ENCODE measurements at regions not wholly inside any gene's neighbourhood (a gene's known extent, or its start where the extent isn't known, plus 50 kb on each side); places are given as distances from the start of the nearest gene placed in this dataset.
A peak's percentile ranks its signal among the peaks of the same experiment; 100 is the strongest.
"Not testable (repeated sequence)": the region's sequence is repeated elsewhere in the genome, so short reads cannot be mapped to it uniquely, and the experiment has no call there.

GRCh38 chr1:87398641-87399040 is 70.0 kb downstream of the LMO4 start:
- DNase-seq (ENCODE audit: low spot score): no peak

DNA sequence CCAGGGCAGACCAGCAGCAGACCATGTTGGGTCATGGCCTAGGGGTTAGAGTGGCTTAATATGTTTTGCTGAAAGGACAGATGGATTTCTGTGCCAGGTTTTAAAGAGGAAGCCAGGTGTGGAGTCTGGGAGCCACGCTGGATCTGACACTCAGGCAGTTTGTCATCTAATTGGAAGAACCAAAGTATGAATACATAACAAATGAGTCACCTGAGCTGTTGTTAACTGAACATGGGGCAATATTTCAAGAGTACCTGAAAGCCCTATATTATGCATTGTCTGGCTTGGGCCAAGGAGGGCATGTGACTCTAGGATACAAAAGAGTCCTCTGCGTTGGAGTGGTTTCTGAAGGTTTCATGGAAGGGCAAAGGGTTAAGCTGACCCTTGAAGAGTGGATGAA is 70.6 kb downstream of the LMO4 start:
- no peak for DNase-seq (ENCODE audit: low spot score)

DNA sequence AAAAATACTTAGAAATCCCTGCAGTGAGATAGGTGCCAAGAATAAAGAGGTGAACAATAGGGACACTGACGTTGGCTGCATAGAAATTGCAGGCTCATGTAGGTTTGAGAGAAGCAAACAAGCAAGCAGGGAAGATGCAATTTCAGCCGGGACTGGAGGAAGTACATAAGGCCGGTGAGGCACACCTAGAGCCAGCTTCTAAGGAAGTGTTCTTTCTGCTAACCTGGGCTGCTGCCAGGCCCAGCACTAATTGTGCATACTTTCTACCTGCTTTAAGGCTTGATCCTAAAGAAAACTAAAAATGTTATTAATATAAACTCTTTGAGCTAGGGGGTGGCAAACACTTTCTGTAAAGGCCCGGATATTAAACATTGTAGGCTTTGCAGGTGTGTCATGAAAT is 71.0 kb downstream of the LMO4 start:
- DNase-seq (ENCODE audit: low spot score): no peak

DNA sequence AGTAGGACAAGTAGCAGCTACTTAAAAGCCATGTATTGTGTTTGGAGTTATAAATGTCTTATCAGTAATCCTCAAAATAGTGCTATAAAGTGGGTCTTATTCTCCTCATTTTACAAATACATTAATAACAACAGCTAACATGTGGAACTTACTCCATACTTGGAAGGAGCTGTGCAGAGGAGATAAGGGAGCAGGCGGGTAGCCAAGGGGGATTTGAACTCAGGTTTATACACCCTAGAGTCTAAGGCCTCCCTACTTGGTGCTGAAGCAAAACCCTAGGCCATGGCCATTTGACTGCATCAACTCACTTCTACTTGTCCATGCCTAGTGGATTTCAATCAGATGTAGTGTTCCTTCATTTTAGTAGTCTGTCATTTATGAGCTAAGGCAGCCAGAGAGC is 72.1 kb downstream of the LMO4 start:
- DNase-seq (ENCODE audit: low spot score): no peak

DNA sequence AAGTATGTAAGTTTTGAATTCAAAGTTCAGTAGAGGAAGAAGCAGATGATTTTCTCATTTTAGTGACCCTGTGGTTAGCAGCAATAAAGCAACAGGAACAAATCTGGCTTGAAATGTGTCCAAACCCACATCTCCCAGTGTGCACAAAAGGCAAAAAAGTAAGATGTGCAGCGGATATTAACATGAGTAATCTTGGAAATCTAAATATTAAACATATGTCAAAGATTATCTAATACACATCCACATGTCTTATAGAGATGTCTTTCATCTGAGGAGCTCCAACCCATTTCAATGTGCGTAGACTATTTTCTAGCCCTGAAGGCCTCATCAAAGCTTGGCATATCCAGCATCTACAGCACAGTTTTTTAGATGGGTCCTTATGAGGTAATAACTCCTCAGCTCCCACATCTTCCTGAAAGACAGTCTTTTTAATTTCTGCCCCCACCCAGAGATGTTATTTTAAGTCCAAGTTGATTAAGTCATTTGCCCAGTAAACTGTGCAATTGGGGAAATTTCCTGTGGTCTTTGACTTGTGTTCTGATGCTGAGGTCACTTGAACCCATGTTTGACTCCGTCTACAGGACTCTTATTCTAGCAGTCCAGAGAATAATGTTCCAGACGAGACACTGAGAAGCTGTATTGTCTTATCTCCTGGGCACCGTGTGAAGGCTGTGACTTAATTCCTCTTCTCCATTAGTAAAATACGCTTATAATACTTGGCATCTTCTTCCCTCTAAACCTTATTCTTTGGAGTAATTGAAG is 73.7 kb downstream of the LMO4 start:
- DNase-seq (ENCODE audit: low spot score): no peak

- no peak for DNase-seq (ENCODE audit: low spot score)
These were observed 74.6 kb downstream of the LMO4 start for GRCh38 chr1:87403061-87403820.

GRCh38 chr1:87404296-87404695 is 75.6 kb downstream of the LMO4 start:
- DNase-seq (ENCODE audit: low spot score): no peak

- DNase-seq (ENCODE audit: low spot score): no peak
These were observed 80.1 kb downstream of the LMO4 start for GRCh38 chr1:87408665-87409248.

DNA sequence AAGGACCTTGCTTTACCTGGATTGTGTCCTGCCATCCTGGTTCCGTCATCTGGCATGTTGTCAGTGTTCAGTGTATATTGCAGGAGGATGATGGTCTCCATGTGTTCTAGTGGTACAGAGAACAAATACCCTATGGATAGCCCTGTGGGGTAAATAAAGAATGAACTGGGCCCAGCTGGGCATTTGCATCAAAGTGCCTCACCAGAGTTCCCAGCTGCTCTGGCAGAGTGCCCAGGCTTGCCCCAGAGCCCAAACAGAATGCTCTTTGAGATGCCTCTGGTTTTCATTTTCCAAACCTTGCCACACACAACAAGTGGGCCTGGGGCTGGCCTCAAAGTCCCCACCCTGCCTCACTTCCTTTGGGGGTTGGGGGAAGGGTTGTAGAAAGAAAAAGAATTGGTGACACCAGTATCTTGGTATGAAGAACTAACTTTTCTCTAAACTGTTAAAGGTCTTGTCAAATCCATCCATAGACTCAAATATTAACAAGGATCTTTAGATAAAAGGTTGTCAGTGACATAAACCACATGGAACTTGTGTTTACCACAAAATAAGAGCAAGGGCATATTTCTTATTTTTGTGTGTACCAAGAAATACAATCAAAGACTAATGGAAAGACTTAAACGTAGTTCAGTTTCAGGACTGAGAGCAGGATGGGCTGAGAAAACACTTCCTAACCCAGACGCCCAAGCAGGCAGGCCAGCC is 82.2 kb downstream of the LMO4 start:
- peak; percentile 95 for DNase-seq (ENCODE audit: low spot score)

DNA sequence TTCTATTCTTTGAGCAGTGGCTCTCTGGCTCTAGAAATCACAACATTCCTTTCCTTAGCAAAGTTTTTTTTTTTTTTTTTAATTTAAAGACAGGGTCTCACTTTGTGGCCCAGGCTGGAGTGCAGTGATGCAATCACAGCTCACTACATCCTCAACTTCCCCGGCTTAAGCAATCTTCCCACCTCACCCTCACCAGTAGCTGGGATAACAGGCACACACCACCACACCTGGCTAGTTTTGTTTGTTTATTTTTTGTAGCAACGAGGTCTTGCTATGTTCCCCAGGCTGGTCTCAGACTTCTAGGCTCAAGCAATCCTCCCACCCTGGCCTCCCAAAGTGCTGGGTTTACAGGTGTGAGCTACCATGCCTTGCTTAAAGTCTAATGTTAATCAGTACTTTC is 85.2 kb downstream of the LMO4 start:
- DNase-seq (ENCODE audit: low spot score): not testable (repeated sequence)

- DNase-seq (ENCODE audit: low spot score): no peak
These were observed 89.4 kb downstream of the LMO4 start for GRCh38 chr1:87418048-87418447.

DNA sequence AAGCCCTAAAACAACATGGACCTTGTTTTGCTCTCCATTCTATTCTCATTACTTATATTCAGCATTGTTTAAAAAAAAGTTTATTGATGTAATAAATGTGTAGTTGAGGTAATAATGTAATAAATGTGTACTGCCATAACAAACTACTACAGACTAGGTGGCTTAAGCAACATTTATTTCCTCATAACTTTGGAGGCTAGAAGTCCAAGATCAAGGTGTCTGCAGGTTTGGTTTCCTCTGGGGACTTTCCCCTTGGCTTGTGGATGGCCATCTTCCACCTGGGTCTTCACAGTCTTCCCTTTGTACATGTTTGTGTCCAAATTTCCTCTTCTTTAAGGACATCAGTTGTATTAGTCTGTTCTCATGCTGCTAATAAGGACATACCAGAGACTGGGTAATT is 93.1 kb downstream of the LMO4 start:
- no peak for DNase-seq (ENCODE audit: low spot score)

GRCh38 chr1:87424541-87424940 is 95.9 kb downstream of the LMO4 start:
- no peak for DNase-seq (ENCODE audit: low spot score)

GRCh38 chr1:87426463-87427249 is 98.0 kb downstream of the LMO4 start:
- DNase-seq (ENCODE audit: low spot score): peak; percentile 40

GRCh38 chr1:87428367-87428766 is 99.7 kb downstream of the LMO4 start:
- no peak for DNase-seq (ENCODE audit: low spot score)

DNA sequence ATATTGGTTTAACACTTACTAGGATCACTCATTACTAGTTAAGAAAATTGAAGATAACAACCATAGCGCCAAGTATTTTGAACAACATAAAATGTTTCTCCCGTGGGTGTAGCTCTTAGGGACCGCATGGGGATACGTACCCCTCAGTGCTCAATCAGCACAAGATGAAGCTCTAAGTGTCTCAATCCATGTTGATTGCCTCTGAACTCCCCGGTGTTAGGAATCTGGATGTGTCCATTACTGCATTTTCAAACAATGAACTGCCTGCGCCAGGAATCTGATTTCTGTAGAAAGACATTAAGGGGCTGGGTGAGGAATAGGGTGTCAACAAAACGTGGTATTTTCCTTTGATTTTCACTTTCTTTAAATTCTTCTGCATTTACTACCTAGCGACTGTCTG is 100.2 kb downstream of the LMO4 start:
- no peak for DNase-seq (ENCODE audit: low spot score)

GRCh38 chr1:87432685-87433084 is 104.0 kb downstream of the LMO4 start:
- DNase-seq (ENCODE audit: low spot score): no peak

DNA sequence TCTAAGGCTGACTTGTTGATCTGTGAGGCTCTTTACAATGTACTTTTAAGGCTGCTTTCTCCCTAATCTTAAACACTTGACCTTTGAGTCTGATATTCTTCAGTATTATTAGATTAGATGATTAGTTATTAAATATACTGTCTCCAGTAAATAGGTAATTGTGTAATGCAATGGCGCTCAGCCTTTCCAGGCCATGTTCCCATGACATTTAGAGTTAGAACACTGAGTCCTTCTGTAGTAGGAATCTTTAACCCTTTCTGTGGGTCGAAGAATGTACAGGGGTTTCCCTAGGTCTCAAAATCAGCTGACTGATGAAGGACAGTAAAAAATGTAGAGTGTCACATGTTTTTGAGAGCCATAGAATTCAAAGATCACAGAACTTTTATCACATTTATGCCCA is 104.4 kb downstream of the LMO4 start:
- DNase-seq (ENCODE audit: low spot score): not testable (repeated sequence)

DNA sequence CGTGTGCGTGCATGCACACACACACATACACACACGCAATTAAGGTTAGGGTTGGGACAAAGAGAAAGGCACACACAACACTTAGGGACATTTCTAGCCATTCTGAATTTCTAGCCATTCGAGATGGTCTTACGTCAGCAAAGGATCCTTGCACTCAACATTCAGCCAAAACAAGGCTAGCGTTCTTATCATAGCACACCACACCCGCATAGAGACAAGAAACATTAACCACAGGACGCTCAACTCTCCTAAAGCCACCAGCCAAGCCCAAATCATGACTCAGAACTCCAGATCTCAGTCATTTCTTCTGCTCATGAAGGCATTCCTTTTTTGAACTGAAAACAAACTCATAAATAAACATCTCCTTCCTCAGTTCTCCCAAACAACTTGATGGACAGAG is 106.8 kb downstream of the LMO4 start:
- DNase-seq (ENCODE audit: low spot score): no peak

DNA sequence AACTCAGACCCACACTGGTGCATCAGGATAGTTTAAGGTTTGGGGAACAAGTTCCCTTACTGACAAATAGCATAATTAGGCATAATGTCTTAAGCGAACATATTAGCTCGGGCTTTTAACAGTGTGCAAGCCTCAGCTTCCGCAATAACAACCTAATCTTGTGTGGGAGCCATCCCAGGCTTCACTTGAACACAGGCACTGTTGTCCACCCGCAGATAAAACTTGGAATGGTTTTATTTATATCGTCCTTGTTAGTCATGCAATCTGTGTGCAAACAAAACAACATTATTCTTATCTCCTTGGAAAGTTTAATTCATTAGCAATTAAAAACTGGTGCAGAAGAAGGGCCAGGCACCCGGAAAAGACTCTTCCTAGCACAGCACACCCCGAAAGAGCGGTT is 107.4 kb downstream of the LMO4 start:
- not testable (repeated sequence) for DNase-seq (ENCODE audit: low spot score)

DNA sequence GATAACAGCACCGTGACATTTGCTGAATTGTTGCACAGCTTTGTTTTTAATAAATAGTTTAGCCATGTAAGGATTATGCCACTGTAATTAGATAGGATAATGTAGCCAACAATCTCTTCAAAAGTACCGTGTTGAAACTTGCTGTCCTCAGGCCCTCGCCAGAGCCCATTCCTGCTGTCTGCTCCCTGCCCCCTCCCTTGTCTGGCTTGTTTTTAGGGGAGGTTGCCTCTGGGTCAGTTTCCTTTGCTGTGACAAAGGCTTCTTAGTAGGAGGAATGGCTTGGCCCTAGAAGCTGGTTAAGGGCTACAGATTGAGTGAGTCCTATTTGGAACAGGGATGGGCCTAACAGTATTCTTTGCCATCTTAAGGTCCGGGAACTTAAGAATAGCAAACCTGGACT is 107.9 kb downstream of the LMO4 start:
- DNase-seq (ENCODE audit: low spot score): no peak
